ENCODE measurements at regions not wholly inside any gene's neighbourhood (a gene's known extent, or its start where the extent isn't known, plus 50 kb on each side); places are given as distances from the start of the nearest gene placed in this dataset.

DNA sequence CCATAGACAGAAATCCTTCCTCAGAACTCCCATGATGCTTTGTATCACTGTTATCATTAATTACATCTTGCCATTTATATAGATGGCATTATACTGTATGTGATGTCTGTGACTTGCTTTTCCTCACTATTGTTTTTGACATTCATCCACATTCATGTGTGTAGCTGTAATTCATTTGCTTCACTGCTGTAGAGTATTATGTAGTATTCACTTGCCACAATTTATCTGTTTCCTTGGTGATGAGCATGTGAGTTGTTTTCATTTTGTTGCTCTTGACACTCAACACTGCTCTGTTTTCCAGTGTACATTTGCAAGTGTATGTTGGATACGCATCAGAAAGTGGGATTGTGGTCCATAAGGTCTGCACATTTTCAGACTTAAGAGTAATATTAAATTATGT, 328.6 kb upstream of the C11orf87 start:
- Histone ChIP-seq H3K36me3 (ENCODE audit: control insufficient read depth in 3 of 3, insufficient read depth in 2 of 3, low read depth in 1 of 3, low read length in 3 of 3) (no peaks in the 10 kb centered on the region), H3K27me3 (ENCODE audit: control insufficient read depth in 3 of 3, insufficient read depth in 3 of 3, low read length in 3 of 3) (no peaks in the 10 kb centered on the region), H3K9me3 (ENCODE audit: control insufficient read depth in 2 of 2, insufficient read depth in 1 of 2, low read depth in 1 of 2, low read length in 1 of 2) (no peaks in the 10 kb centered on the region), H3K27ac (ENCODE audit: low read depth in 1 of 3, low read length in 2 of 3) (no peak overlapping the region), H3K4me1 (ENCODE audit: control insufficient read depth in 3 of 3, insufficient read depth in 2 of 3, low read depth in 1 of 3, low read length in 2 of 3) (no peaks in the 10 kb centered on the region), H3K4me3 (ENCODE audit: low read depth in 1 of 3, low read length in 3 of 3) (no peak overlapping the region)
- WGBS, 3 donors, result 93 to 97% (median 95%) methylated on average over 1 of the region's 1 CpG
- DNase-seq (no peak), FAIRE-seq (no peak)

DNA sequence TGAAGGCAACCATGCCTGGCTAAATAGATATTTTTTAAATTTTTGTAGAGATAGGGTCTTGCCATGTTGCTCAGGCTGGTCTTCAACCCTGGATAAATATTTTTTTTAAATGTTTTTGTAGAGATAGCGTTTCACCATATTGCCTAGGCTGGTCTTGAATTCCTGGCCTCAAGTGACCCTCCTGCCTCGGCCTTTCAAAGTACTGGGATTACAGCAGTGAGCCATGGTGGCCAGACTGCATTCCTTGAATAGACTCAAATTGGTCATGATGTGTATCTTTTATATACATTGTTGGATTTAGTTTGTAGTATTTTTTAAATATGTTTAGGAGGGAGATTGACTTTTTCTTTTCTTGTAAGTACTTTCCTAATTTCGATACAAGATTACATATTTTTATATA, 325.7 kb upstream of the C11orf87 start:
- no peak overlapping the region for H3K27ac ChIP-seq (ENCODE audit: low read depth in 1 of 3, low read length in 2 of 3)
- no peaks in the 10 kb centered on the region for H3K36me3 ChIP-seq (ENCODE audit: control insufficient read depth in 3 of 3, insufficient read depth in 2 of 3, low read depth in 1 of 3, low read length in 3 of 3)
- no peaks in the 10 kb centered on the region for H3K27me3 ChIP-seq (ENCODE audit: control insufficient read depth in 3 of 3, insufficient read depth in 3 of 3, low read length in 3 of 3)
- H3K4me1 ChIP-seq (ENCODE audit: control insufficient read depth in 3 of 3, insufficient read depth in 2 of 3, low read depth in 1 of 3, low read length in 2 of 3), result no peaks in the 10 kb centered on the region
- WGBS, 3 donors, result 78 to 88% (median 79%) methylated on average over 3 of the region's 3 CpGs
- no peaks in the 10 kb centered on the region for H3K9me3 ChIP-seq (ENCODE audit: control insufficient read depth in 2 of 2, insufficient read depth in 1 of 2, low read depth in 1 of 2, low read length in 1 of 2)
- peak; percentile 39 for FAIRE-seq
- H3K4me3 ChIP-seq (ENCODE audit: low read depth in 1 of 3, low read length in 3 of 3), result no peak overlapping the region
- no peak for DNase-seq

DNA sequence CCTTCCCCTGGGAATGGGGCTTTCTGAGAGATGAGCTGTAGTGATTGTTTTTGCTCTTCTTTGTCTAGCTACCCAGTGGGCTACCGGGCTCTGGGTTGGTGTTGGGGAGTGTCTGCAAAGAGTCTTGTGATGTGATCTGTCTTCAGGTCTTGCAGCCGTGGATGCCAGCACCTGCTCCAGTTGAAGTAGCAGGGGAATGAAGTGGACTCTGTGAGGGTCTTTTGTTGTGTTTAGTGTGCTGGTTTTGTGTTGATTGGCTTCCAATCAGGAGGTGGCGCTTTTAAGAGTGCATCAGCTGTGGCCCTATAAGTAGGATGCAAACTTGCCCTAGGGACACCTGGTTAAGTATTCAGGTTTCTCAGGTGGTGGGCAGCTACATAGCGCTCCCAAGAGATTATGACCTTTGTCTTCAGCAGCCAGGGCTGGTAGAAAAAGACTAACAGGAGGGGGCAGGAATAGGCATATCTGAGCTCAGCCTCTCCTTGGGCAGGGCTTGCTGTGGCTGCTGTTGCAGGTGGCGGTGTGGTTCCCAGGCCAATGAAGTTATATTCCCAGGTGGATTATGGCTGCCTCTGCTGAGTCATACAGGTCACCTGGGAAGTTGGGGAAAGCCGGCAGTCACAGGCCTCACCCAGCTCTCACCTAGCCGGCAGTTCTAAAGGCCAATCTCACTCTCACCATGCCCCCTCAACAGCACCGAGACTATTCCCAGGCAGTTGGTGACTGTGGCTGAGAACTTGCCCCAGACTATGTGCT, 315.7 kb upstream of the C11orf87 start:
- Histone ChIP-seq H3K4me1 (ENCODE audit: control insufficient read depth in 3 of 3, insufficient read depth in 2 of 3, low read depth in 1 of 3, low read length in 2 of 3) (no peaks in the 10 kb centered on the region), H3K27me3 (ENCODE audit: control insufficient read depth in 3 of 3, insufficient read depth in 3 of 3, low read length in 3 of 3) (no peaks in the 10 kb centered on the region)
- no peak for FAIRE-seq

DNA sequence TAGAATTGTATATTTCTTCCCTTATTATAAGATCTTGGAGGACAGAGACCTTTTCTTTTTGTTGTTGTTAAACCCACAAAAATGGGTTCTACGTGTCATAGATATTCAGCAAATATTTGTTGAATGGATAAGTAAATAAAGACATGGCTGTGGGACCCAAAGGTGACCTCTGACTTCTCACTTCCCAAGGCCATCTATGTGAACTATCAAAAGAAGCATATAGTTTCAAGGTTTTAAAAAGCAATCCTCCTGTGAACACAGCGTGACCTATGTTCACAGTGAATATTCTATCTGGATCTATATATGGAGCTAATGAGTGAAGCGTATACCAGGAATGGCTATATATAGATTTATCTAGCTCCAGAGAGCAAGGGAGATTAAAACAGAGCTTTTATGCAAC, 312.8 kb upstream of the C11orf87 start:
- FAIRE-seq (no peak), DNase-seq (no peak)
- no peak overlapping the region for H3K4me3 ChIP-seq (ENCODE audit: low read depth in 1 of 3, low read length in 3 of 3)
- no peaks in the 10 kb centered on the region for H3K4me1 ChIP-seq (ENCODE audit: control insufficient read depth in 3 of 3, insufficient read depth in 2 of 3, low read depth in 1 of 3, low read length in 2 of 3)
- no peaks in the 10 kb centered on the region for H3K36me3 ChIP-seq (ENCODE audit: control insufficient read depth in 3 of 3, insufficient read depth in 2 of 3, low read depth in 1 of 3, low read length in 3 of 3)
- H3K9me3 ChIP-seq (ENCODE audit: control insufficient read depth in 2 of 2, insufficient read depth in 1 of 2, low read depth in 1 of 2, low read length in 1 of 2), result no peaks in the 10 kb centered on the region
- WGBS, 3 donors, result 46 to 50% (median 47%) methylated on average over 3 of the region's 3 CpGs
- H3K27me3 ChIP-seq (ENCODE audit: control insufficient read depth in 3 of 3, insufficient read depth in 3 of 3, low read length in 3 of 3), result no peaks in the 10 kb centered on the region
- no peak overlapping the region for H3K27ac ChIP-seq (ENCODE audit: low read depth in 1 of 3, low read length in 2 of 3)

More for the DNA sequence above, 315.7 kb upstream of the C11orf87 start:
- Histone ChIP-seq H3K4me3 (ENCODE audit: low read depth in 1 of 3, low read length in 3 of 3) (no peak overlapping the region), H3K27ac (ENCODE audit: low read depth in 1 of 3, low read length in 2 of 3) (no peak overlapping the region), H3K9me3 (ENCODE audit: control insufficient read depth in 2 of 2, insufficient read depth in 1 of 2, low read depth in 1 of 2, low read length in 1 of 2) (no peaks in the 10 kb centered on the region), H3K36me3 (ENCODE audit: control insufficient read depth in 3 of 3, insufficient read depth in 2 of 3, low read depth in 1 of 3, low read length in 3 of 3) (no peaks in the 10 kb centered on the region)
- WGBS, 3 donors, result 80 to 82% (median 82%) methylated on average over 8 of the region's 8 CpGs
- no peak for DNase-seq

DNA sequence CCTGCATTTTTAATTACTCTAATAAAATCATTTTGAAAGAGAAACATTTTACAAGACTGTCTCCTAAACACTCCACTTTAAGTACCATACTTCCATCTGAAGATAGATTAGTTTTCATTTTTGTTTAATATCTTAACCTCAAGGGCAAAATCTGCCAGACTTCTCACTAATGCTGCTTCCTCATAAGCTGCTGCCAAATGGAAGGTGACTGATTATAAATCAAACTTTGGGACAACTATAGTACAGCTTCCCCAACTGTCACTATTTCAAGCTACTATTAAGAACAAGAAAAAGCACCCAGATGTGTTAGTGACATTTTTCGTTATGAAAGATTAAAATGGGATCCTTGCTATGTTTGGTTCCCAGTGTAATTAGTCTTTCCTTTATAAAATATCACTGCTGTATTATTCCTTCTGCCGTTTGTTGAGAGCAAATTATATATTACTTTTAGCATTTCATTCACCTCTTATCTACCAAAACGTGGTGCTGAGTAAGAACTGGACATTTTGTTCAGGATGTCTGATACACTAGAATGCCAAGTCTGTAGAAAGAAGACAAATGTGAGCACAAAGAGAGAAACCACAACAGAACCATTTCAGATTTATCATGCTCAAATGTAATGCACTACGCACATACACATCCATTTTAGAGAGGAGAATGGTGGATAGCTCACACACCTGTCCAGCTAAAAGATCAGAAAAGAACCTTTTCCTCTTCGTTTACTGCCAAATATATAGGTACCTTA, 312.2 kb upstream of the C11orf87 start:
- H3K9me3 ChIP-seq (ENCODE audit: control insufficient read depth in 2 of 2, insufficient read depth in 1 of 2, low read depth in 1 of 2, low read length in 1 of 2), result no peaks in the 10 kb centered on the region
- H3K4me3 ChIP-seq (ENCODE audit: low read depth in 1 of 3, low read length in 3 of 3), result no peak overlapping the region
- 42 to 54% (median 46%) methylated on average over 5 of the region's 5 CpGs for WGBS, 3 donors
- no peak overlapping the region for H3K27ac ChIP-seq (ENCODE audit: low read depth in 1 of 3, low read length in 2 of 3)
- DNase-seq (no peak), FAIRE-seq (no peak)
- H3K4me1 ChIP-seq (ENCODE audit: control insufficient read depth in 3 of 3, insufficient read depth in 2 of 3, low read depth in 1 of 3, low read length in 2 of 3), result no peaks in the 10 kb centered on the region
- no peaks in the 10 kb centered on the region for H3K27me3 ChIP-seq (ENCODE audit: control insufficient read depth in 3 of 3, insufficient read depth in 3 of 3, low read length in 3 of 3)
- no peaks in the 10 kb centered on the region for H3K36me3 ChIP-seq (ENCODE audit: control insufficient read depth in 3 of 3, insufficient read depth in 2 of 3, low read depth in 1 of 3, low read length in 3 of 3)

DNA sequence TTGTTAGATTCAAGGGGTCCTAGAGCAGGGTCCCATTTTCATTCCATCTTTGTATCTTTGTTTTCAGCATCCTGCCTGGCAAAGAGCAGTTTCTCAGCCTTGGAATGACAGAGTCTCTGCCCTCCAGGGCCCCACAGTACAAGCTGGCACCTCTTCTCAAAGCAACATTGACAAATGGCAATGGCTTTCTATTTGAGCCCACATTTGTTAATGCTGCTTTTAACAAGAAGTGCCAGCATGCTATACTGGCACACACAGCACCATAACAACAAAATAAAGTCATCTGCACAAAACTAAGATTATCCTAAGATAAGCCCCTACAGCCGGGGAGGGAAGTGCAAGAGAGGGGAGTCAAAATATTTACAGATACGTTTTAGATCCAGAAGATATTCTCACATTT, 309.7 kb upstream of the C11orf87 start:
- Histone ChIP-seq H3K4me1 (ENCODE audit: control insufficient read depth in 3 of 3, insufficient read depth in 2 of 3, low read depth in 1 of 3, low read length in 2 of 3) (no peaks in the 10 kb centered on the region), H3K9me3 (ENCODE audit: control insufficient read depth in 2 of 2, insufficient read depth in 1 of 2, low read depth in 1 of 2, low read length in 1 of 2) (no peaks in the 10 kb centered on the region), H3K27ac (ENCODE audit: low read depth in 1 of 3, low read length in 2 of 3) (no peak overlapping the region), H3K4me3 (ENCODE audit: low read depth in 1 of 3, low read length in 3 of 3) (no peak overlapping the region), H3K27me3 (ENCODE audit: control insufficient read depth in 3 of 3, insufficient read depth in 3 of 3, low read length in 3 of 3) (no peaks in the 10 kb centered on the region), H3K36me3 (ENCODE audit: control insufficient read depth in 3 of 3, insufficient read depth in 2 of 3, low read depth in 1 of 3, low read length in 3 of 3) (no peaks in the 10 kb centered on the region)
- WGBS, 3 donors, result 11 to 22% (median 15%) methylated on average over 2 of the region's 2 CpGs
- no peak for DNase-seq
- FAIRE-seq, result no peak

DNA sequence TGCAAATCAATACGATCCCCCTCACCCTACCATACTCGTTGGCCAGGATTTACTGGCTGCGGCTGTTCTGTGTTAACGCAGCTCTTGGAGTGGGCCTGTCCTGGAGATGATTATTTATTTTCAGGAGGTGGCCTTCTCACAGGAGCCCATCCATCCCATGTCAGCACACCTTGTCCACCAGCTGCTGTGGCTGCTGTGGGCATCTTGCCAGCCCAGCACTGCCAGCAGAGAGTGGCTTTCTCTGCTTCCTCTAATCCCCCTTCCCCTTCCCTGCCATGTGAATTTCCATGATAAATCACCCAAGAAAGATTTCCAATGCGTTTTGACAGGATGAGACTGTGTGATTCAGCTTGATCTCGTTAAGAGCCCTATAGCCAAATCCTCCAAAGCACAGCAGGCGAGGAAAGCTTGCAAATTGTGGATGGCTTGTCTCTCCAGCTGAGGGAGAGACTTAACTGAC, 309.1 kb upstream of the C11orf87 start:
- DNase-seq, result no peak
- H3K27ac ChIP-seq (ENCODE audit: low read depth in 1 of 3, low read length in 2 of 3), result no peak overlapping the region
- FAIRE-seq, result no peak
- no peaks in the 10 kb centered on the region for H3K27me3 ChIP-seq (ENCODE audit: control insufficient read depth in 3 of 3, insufficient read depth in 3 of 3, low read length in 3 of 3)
- H3K4me3 ChIP-seq (ENCODE audit: low read depth in 1 of 3, low read length in 3 of 3), result no peak overlapping the region
- H3K4me1 ChIP-seq (ENCODE audit: control insufficient read depth in 3 of 3, insufficient read depth in 2 of 3, low read depth in 1 of 3, low read length in 2 of 3), result no peaks in the 10 kb centered on the region
- H3K36me3 ChIP-seq (ENCODE audit: control insufficient read depth in 3 of 3, insufficient read depth in 2 of 3, low read depth in 1 of 3, low read length in 3 of 3), result no peaks in the 10 kb centered on the region
- H3K9me3 ChIP-seq (ENCODE audit: control insufficient read depth in 2 of 2, insufficient read depth in 1 of 2, low read depth in 1 of 2, low read length in 1 of 2), result no peaks in the 10 kb centered on the region
- WGBS, 3 donors, result 20 to 30% (median 21%) methylated on average over 7 of the region's 7 CpGs

DNA sequence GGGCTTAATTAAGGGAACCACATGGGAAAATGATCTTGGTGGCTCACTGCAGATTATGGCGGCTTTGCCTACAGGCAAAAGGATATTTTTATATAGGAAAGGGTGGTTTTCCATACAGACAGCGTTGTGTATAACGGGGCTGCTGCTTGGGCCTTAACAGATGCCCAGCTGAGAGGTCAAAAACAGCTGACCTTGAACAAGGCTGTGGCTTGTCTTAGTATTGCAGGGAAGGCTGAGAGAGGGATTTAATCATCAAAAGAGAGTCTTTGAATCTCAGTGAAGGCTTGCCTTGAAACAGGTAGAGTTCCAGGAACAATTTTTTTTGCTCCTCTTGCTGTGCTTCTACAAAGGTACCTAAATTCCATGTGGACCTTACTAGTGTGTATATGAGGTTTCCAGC, 301.6 kb upstream of the C11orf87 start:
- H3K36me3 ChIP-seq (ENCODE audit: control insufficient read depth in 3 of 3, insufficient read depth in 2 of 3, low read depth in 1 of 3, low read length in 3 of 3), result no peaks in the 10 kb centered on the region
- no peaks in the 10 kb centered on the region for H3K27me3 ChIP-seq (ENCODE audit: control insufficient read depth in 3 of 3, insufficient read depth in 3 of 3, low read length in 3 of 3)
- no peak overlapping the region for H3K4me3 ChIP-seq (ENCODE audit: low read depth in 1 of 3, low read length in 3 of 3)
- H3K9me3 ChIP-seq (ENCODE audit: control insufficient read depth in 2 of 2, insufficient read depth in 1 of 2, low read depth in 1 of 2, low read length in 1 of 2), result no peaks in the 10 kb centered on the region
- FAIRE-seq (no peak), DNase-seq (no peak)
- H3K27ac ChIP-seq (ENCODE audit: low read depth in 1 of 3, low read length in 2 of 3), result no peak overlapping the region
- H3K4me1 ChIP-seq (ENCODE audit: control insufficient read depth in 3 of 3, insufficient read depth in 2 of 3, low read depth in 1 of 3, low read length in 2 of 3), result no peaks in the 10 kb centered on the region
- 75 to 80% (median 76%) methylated on average over 3 of the region's 3 CpGs for WGBS, 3 donors
